IMR-90 (cell line): ENCODE measurements at regions not wholly inside any gene's neighbourhood (a gene's known extent, or its start where the extent isn't known, plus 50 kb on each side); places are given as distances from the start of the nearest gene placed in this dataset.

Source experiments
- CEBPB ChIP-seq: IDR thresholded peaks from 2 replicates; pipeline ENCODE4 v1.6.1; 2012; ENCODE audit warnings: low read depth, low read length, improper control_type of control experiment
- CTCF ChIP-seq: conservative IDR thresholded peaks from 2 replicates; pipeline ENCODE4 v1.5.1; 2012; ENCODE audit warnings: mild to moderate bottlenecking, low read depth, low read length, improper control_type of control experiment
- MAFK ChIP-seq: IDR thresholded peaks from 2 replicates; pipeline ENCODE4 v1.6.1; 2012; ENCODE audit warnings: low read depth, low read length, improper control_type of control experiment
- MXI1 ChIP-seq: IDR thresholded peaks from 2 replicates; pipeline ENCODE4 v1.6.1; 2012; ENCODE audit warnings: low read depth, mild to moderate bottlenecking, low read length, moderate library complexity, borderline replicate concordance
- NFE2L2 ChIP-seq: fragments of 150-350 bp; IDR thresholded peaks from 2 replicates; pipeline ENCODE4 v1.6.1; 2016; ENCODE audit warnings: low read depth, mild to moderate bottlenecking, low read length
- POLR2A ChIP-seq: IDR thresholded peaks from 2 replicates; pipeline ENCODE4 v1.6.1; 2012; ENCODE audit warnings: mild to moderate bottlenecking, low read depth, low read length
- SMC3 ChIP-seq: fragments of 150-350 bp; IDR thresholded peaks from 2 replicates; pipeline ENCODE4 v1.6.1; 2016; ENCODE audit warnings: low read depth, mild to moderate bottlenecking, antibody characterized with exemption, low read length, moderate library complexity

- TF ChIP-seq POLR2A = no peak
- no peak for TF ChIP-seq CTCF
- TF ChIP-seq MAFK = no peak
- TF ChIP-seq NFE2L2 = no peak
- no peak for TF ChIP-seq MXI1
- no peak for TF ChIP-seq SMC3
- no peak for TF ChIP-seq CEBPB
Measured at GRCh38 chr4:114398410-114398809, 200.2 kb upstream of the UGT8 start.
